Adrenal gland (tissue), 5 donors: ENCODE measurements at regions not wholly inside any gene's neighbourhood (a gene's known extent, or its start where the extent isn't known, plus 50 kb on each side); places are given as distances from the start of the nearest gene placed in this dataset.

Experiments used
- CTCF ChIP-seq, 6 experiments: fragments of 450-650 bp in 4 of 6; fragments of 200-600 bp in 2 of 6; sonication (generic) in 1 of 6; IDR thresholded peaks; 1 replicate in 5 of 6; 2 replicates in 1 of 6; pipeline versions ENCODE4 v1.5.1 to v1.8.0; 2016 to 2021; ENCODE audit warnings: antibody characterized with exemption in 6 of 6, mild to moderate bottlenecking in 2 of 6, moderate library complexity in 1 of 6
- POLR2A ChIP-seq, 2 donors: fragments of 450-650 bp; IDR thresholded peaks; one replicate each; pipeline ENCODE4 v1.6.1; 2017; ENCODE audit warnings: antibody characterized with exemption in 2 of 2, mild to moderate bottlenecking in 2 of 2, moderate library complexity in 1 of 2
- donor health status: DM: no; HTN: no; CAD: no.

- TF ChIP-seq POLR2A (IDR thresholded peaks at IDR 0.05) (no peak), CTCF (IDR thresholded peaks at IDR 0.05) (no peak)
Measured at GRCh38 chr18:22074282-22075070, 94.9 kb upstream of the GATA6 start.
